Astrocyte (in vitro differentiated cells and primary cell): ENCODE measurements at regions not wholly inside any gene's neighbourhood (a gene's known extent, or its start where the extent isn't known, plus 50 kb on each side); places are given as distances from the start of the nearest gene placed in this dataset.
A peak's percentile ranks its signal among the peaks of the same experiment; 100 is the strongest.
"Not testable (repeated sequence)": the region's sequence is repeated elsewhere in the genome, so short reads cannot be mapped to it uniquely, and the experiment has no call there.

Source experiments
- DNase-seq: peaks from one replicate; pipeline ENCODE4 v3.0.0-alpha.2; 2010; ENCODE audit warnings: low read depth
- FAIRE-seq: peaks from 2 replicates; lab custom pipeline; 2011; peaks lifted over from hg19 to GRCh38; lab: Jason Lieb, UNC
- H2AFZ ChIP-seq: 2 replicates; pipeline ENCODE4 v1.6.0; 2012; ENCODE audit warnings: low read depth, low read length, inconsistent platforms
- H3K27ac ChIP-seq: 2 replicates; pipeline ENCODE4 v1.5.1; 2011; ENCODE audit warnings: low read depth, low read length, inconsistent platforms
- H3K27me3 ChIP-seq: 2 replicates; pipeline ENCODE4 v1.6.0; 2011; ENCODE audit warnings: low read length, inconsistent platforms; ENCODE audit not compliant: insufficient read depth
- H3K36me3 ChIP-seq: 2 replicates; pipeline ENCODE4 v1.5.1; 2011; ENCODE audit warnings: low read length, inconsistent platforms; ENCODE audit not compliant: insufficient read depth
- H3K4me1 ChIP-seq: 2 replicates; pipeline ENCODE4 v1.5.1; 2011; ENCODE audit warnings: low read length, inconsistent platforms; ENCODE audit not compliant: insufficient read depth
- H3K4me2 ChIP-seq: 2 replicates; pipeline ENCODE4 v1.6.0; 2012; ENCODE audit warnings: low read length, inconsistent platforms
- H3K4me3 ChIP-seq: 2 replicates; pipeline ENCODE4 v1.5.1; 2011; ENCODE audit warnings: low read depth, mild to moderate bottlenecking, low read length, inconsistent platforms; ENCODE audit not compliant: insufficient read depth
- H3K79me2 ChIP-seq: 2 replicates; pipeline ENCODE4 v1.6.0; 2012; ENCODE audit warnings: mild to moderate bottlenecking, low read length, inconsistent platforms; ENCODE audit not compliant: insufficient read depth
- H3K9ac ChIP-seq: 2 replicates; pipeline ENCODE4 v1.6.0; 2012; ENCODE audit warnings: mild to moderate bottlenecking, low read length, inconsistent platforms
- H3K9me3 ChIP-seq: 2 replicates; pipeline ENCODE4 v1.5.1; 2012; ENCODE audit warnings: low read depth, mild to moderate bottlenecking, low read length, inconsistent platforms; ENCODE audit not compliant: insufficient read depth
- H4K20me1 ChIP-seq: 2 replicates; pipeline ENCODE4 v1.6.0; 2012; ENCODE audit warnings: low read length, inconsistent platforms; ENCODE audit not compliant: insufficient read depth
- H3K27ac Mint-ChIP-seq: one replicate; pipeline ENCODE4 v1.8.0; 2021; ENCODE audit warnings: mild to moderate bottlenecking, mixed read lengths; ENCODE audit not compliant: unreplicated experiment
- H3K27me3 Mint-ChIP-seq: one replicate; pipeline ENCODE4 v1.8.0; 2021; ENCODE audit warnings: low read depth, mixed read lengths; ENCODE audit not compliant: unreplicated experiment
- H3K36me3 Mint-ChIP-seq: one replicate; pipeline ENCODE4 v1.8.0; 2021; ENCODE audit warnings: low read depth, mixed read lengths; ENCODE audit not compliant: unreplicated experiment
- H3K4me1 Mint-ChIP-seq: one replicate; pipeline ENCODE4 v1.8.0; 2021; ENCODE audit warnings: low read depth, mixed read lengths; ENCODE audit not compliant: unreplicated experiment
- H3K4me3 Mint-ChIP-seq: one replicate; pipeline ENCODE4 v1.8.0; 2021; ENCODE audit warnings: mild to moderate bottlenecking, moderate library complexity, mixed read lengths; ENCODE audit not compliant: unreplicated experiment
- H3K9me3 Mint-ChIP-seq: one replicate; pipeline ENCODE4 v1.8.0; 2021; ENCODE audit warnings: mild to moderate bottlenecking, mixed read lengths; ENCODE audit not compliant: unreplicated experiment
- EZH2 ChIP-seq: IDR thresholded peaks from 2 replicates; pipeline ENCODE4 v1.6.1; 2012; ENCODE audit warnings: mild to moderate bottlenecking, low read length, inconsistent platforms; ENCODE audit not compliant: insufficient read depth
- TF ChIP-seq, protein P1 (sequence below): IDR thresholded peaks from 2 replicates; pipeline ENCODE4 v1.5.1; 2011; ENCODE audit warnings: low read depth, mild to moderate bottlenecking, inconsistent platforms, low read length, moderate library complexity; ENCODE audit not compliant: insufficient read depth

DNA sequence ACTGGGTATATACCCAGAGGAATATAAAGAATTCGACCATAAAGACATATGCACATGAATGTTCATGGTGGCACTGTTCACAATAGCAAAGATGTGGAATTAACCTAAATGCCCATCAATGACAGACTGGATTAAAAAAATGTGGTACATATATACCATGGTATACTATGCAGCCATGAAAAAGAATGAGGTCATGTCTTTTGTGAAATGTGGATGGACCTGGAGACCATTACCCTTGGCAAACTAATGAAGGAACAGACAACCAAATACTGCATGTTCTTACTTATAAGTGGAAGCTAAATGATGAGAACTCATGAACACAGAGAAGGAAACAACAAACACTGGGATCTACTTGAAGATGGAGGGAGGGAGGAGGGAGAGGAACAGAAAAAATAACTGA is 186.7 kb upstream of the SSTR4 start:
- Histone ChIP-seq H3K9me3 (no peaks in the 10 kb centered on the region), H4K20me1 (no peaks in the 10 kb centered on the region), H3K27me3 (no peaks in the 10 kb centered on the region), H3K27ac (no peak overlapping the region), H3K4me2 (no peak overlapping the region), H3K79me2 (no peaks in the 10 kb centered on the region), H3K9ac (no peak overlapping the region), H2AFZ (no peak overlapping the region), H3K36me3 (no peaks in the 10 kb centered on the region), H3K4me3 (no peak overlapping the region), H3K4me1 (no peaks in the 10 kb centered on the region)
- no peak overlapping the region for H3K27ac Mint-ChIP-seq
- FAIRE-seq (no peak), DNase-seq (no peak)
- peaks cover 16% of the 10 kb centered on the region for H3K27me3 Mint-ChIP-seq
- H3K4me3 Mint-ChIP-seq: no peak overlapping the region
- H3K4me1 Mint-ChIP-seq: no peaks in the 10 kb centered on the region
- no peaks in the 10 kb centered on the region for H3K9me3 Mint-ChIP-seq
- TF ChIP-seq, protein P1, sequence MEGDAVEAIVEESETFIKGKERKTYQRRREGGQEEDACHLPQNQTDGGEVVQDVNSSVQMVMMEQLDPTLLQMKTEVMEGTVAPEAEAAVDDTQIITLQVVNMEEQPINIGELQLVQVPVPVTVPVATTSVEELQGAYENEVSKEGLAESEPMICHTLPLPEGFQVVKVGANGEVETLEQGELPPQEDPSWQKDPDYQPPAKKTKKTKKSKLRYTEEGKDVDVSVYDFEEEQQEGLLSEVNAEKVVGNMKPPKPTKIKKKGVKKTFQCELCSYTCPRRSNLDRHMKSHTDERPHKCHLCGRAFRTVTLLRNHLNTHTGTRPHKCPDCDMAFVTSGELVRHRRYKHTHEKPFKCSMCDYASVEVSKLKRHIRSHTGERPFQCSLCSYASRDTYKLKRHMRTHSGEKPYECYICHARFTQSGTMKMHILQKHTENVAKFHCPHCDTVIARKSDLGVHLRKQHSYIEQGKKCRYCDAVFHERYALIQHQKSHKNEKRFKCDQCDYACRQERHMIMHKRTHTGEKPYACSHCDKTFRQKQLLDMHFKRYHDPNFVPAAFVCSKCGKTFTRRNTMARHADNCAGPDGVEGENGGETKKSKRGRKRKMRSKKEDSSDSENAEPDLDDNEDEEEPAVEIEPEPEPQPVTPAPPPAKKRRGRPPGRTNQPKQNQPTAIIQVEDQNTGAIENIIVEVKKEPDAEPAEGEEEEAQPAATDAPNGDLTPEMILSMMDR: no peak
- no peak for TF ChIP-seq EZH2
- no peaks in the 10 kb centered on the region for H3K36me3 Mint-ChIP-seq

DNA sequence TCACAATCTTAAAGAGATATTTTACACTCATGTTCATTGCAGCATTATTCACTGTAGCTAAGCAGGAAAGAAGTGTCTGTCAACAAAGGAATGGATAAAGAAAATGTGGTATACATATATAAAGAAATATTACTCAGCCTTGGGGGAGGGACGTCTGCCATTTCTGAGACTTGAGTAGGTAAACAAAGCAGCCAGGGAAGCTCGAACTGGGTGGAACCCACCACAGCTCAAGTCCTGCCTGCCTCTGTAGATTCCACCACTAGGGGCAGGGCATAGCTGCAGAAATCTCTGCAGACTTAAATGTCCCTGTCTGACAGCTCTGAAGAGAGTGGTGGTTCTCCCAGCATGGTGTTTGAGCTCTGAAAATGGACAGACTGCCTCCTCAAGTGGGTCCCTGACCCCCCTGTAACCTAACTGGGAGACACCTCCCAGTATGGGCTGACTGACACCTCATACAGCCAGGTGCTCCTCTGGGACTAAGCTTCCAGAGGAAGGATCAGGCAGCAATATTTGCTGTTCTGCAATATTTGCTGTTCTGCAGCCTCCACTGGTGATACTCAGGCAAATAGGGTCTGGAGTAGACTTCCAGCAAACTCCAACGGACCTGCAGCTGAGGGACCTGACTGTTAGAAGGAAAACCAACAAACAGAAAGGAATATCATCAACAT is 183.3 kb upstream of the SSTR4 start:
- H3K4me2 ChIP-seq, FAIRE-seq, H4K20me1 ChIP-seq, H3K27ac Mint-ChIP-seq, H3K79me2 ChIP-seq, H2AFZ ChIP-seq, DNase-seq, H3K9me3 Mint-ChIP-seq, H3K36me3 ChIP-seq, H3K9me3 ChIP-seq, H3K4me3 ChIP-seq, H3K9ac ChIP-seq, H3K27me3 Mint-ChIP-seq, H3K36me3 Mint-ChIP-seq, H3K4me1 ChIP-seq, H3K27ac ChIP-seq, H3K4me1 Mint-ChIP-seq, H3K4me3 Mint-ChIP-seq, H3K27me3 ChIP-seq: not testable (repeated sequence)

DNA sequence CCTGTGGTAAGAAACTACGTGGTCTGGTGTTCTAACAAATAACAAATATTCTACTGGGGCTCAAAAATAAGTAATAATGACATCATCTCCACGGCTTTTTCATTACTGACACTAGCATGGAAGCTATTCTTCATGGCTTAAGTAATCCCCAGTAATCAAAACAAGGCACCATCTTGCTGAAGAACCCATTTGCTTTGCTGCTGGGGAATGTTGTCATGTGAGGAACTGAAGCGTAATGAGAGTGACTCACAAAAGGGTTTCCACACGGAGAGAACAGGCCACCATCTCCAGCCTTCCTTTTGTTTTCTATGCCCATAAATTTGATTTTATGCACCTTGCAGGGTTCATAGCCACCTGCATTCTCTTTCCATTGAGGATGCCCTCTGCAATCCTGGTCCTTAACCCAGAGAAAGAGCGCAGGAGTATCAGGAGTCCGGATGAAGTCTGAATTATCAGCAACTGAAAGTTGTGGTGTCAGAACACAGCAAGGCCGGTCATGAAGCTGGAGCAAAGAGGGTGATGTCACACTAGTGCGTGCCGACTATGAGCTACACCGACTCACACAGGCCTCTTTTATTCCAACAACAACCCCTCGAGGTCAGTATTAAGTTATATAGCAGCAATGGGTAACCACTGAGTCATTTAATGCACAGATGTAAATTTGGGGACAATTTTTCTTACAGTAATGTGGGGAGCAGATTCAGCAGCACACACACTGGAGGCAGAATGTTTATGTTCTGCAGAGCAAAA is 173.7 kb upstream of the SSTR4 start:
- no peaks in the 10 kb centered on the region for H3K27me3 ChIP-seq
- Mint-ChIP-seq H3K36me3 (no peaks in the 10 kb centered on the region), H3K27me3 (peaks cover 13% of the 10 kb centered on the region), H3K27ac (peak overlapping the region; percentile 35), H3K9me3 (peaks cover 6% of the 10 kb centered on the region), H3K4me1 (peaks cover 11% of the 10 kb centered on the region), H3K4me3 (peak overlapping the region; percentile 21)
- no peak for FAIRE-seq
- no peak overlapping the region for H3K4me3 ChIP-seq
- H2AFZ ChIP-seq: no peak overlapping the region
- no peak overlapping the region for H3K9ac ChIP-seq
- no peak overlapping the region for H3K4me2 ChIP-seq
- no peak overlapping the region for H3K27ac ChIP-seq
- no peak for TF ChIP-seq EZH2
- TF ChIP-seq, protein P1: no peak
- H3K36me3 ChIP-seq: no peaks in the 10 kb centered on the region
- no peaks in the 10 kb centered on the region for H4K20me1 ChIP-seq
- DNase-seq: no peak
- no peaks in the 10 kb centered on the region for H3K9me3 ChIP-seq
- H3K4me1 ChIP-seq: no peaks in the 10 kb centered on the region
- H3K79me2 ChIP-seq: no peaks in the 10 kb centered on the region
